Thyroid gland (tissue), 4 donors: ENCODE measurements at regions not wholly inside any gene's neighbourhood (a gene's known extent, or its start where the extent isn't known, plus 50 kb on each side); places are given as distances from the start of the nearest gene placed in this dataset.

ENCODE experiments used
- DNase-seq, 2 donors: peaks; one replicate each; pipeline ENCODE4 v3.0.0-alpha.2; 2019
- H3K27ac ChIP-seq, 3 donors: fragments of 200-600 bp; sonication (generic); 1 replicate in 2 of 3; 2 replicates in 1 of 3; pipeline ENCODE4 v1.5.1; 2016 to 2019; ENCODE audit warnings: mild to moderate bottlenecking in 1 of 3, moderate library complexity in 1 of 3
- H3K27me3 ChIP-seq: fragments of 200-600 bp; sonication (generic); one replicate; pipeline ENCODE4 v1.5.1; 2019
- H3K36me3 ChIP-seq, 2 donors: fragments of 200-600 bp; sonication (generic); one replicate each; pipeline ENCODE4 v1.5.1; 2016 to 2019
- H3K4me1 ChIP-seq, 2 donors: fragments of 200-600 bp; sonication (generic); one replicate each; pipeline ENCODE4 v1.5.1; 2017 to 2019
- H3K4me3 ChIP-seq, 3 donors: fragments of 200-600 bp; sonication (generic); replicated peaks in 1 of 3; 1 replicate in 2 of 3; 2 replicates in 1 of 3; pipeline ENCODE4 v1.5.1; 2016; ENCODE audit warnings: mild to moderate bottlenecking in 1 of 3
- H3K9me3 ChIP-seq: fragments of 200-600 bp; sonication (generic); one replicate; pipeline ENCODE4 v1.5.1; 2017
- CTCF ChIP-seq, 6 experiments: fragments of 200-600 bp in 3 of 6; fragments of 450-650 bp in 3 of 6; sonication (generic) in 3 of 6; IDR thresholded peaks; one replicate each; pipeline ENCODE4 v1.5.1; 2016 to 2019; ENCODE audit warnings: antibody characterized with exemption in 6 of 6, mild to moderate bottlenecking in 2 of 6, inconsistent platforms in 1 of 6, moderate library complexity in 1 of 6
- POLR2A ChIP-seq, 2 donors: fragments of 450-650 bp; IDR thresholded peaks; one replicate each; pipeline ENCODE4 v1.6.1; 2017; ENCODE audit warnings: antibody characterized with exemption in 2 of 2, mild to moderate bottlenecking in 2 of 2, moderate library complexity in 1 of 2
- WGBS, 2 donors: methylation state at CpG; one replicate each; pipeline ENCODE4 v1.1.5; 2017; 5-methylcytosine and 5-hydroxymethylcytosine counted together
- intact Hi-C: fragments of 100-400 bp; cut with DNase I; formaldehyde crosslinking; loops from one replicate; pipeline ENCODE4 v1.15.1; 2023

- no peaks in the 10 kb centered on the region for H3K27me3 ChIP-seq
- DNase-seq, result no peak
- no peaks in the 10 kb centered on the region for H3K9me3 ChIP-seq
- 80 to 91% methylated on average over 6 of the region's 6 CpGs for WGBS, 2 donors
- H3K4me1 ChIP-seq, result no peaks in the 10 kb centered on the region
- no peak for TF ChIP-seq CTCF (IDR thresholded peaks at IDR 0.05)
- no peak for TF ChIP-seq POLR2A (IDR thresholded peaks at IDR 0.05)
- H3K36me3 ChIP-seq, result no peaks in the 10 kb centered on the region
- H3K27ac ChIP-seq, result no peak overlapping the region
- no peak overlapping the region for H3K4me3 ChIP-seq
- intact Hi-C loops, result no loop called here
Observed at GRCh38 chr1:177825276-177825901, 144.5 kb downstream of the SEC16B start.

DNA sequence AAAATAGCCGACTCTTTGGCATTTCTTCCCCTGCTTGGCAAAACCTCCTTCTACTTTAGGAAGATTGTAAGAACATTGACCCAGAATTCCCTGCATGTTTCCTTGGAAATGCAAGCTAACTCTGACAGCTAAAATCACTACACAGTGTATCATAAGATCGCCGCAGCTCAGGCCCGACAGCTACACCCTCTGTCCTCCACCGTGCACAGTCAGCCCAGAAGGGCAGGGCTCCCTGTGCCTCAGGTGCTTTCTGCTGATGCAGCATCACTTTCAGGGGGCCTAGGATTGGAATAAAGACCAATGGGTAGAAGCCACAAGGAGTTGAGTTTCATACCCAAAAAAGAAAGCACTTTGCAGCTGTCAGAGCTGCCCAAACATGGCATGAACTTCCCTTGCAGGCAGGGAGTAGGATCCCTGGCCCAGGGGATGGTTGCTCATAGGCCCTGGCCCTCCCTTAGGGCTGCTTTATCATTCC lies 145.3 kb downstream of the SEC16B start:
- no peak for DNase-seq
- Histone ChIP-seq H3K4me1 (no peaks in the 10 kb centered on the region), H3K27ac (no peak overlapping the region), H3K9me3 (no peaks in the 10 kb centered on the region), H3K36me3 (no peaks in the 10 kb centered on the region), H3K27me3 (no peaks in the 10 kb centered on the region), H3K4me3 (no peak overlapping the region)
- 72 to 83% methylated on average over 5 of the region's 5 CpGs for WGBS, 2 donors
- no peak for TF ChIP-seq POLR2A (IDR thresholded peaks at IDR 0.05)
- no peak for TF ChIP-seq CTCF (IDR thresholded peaks at IDR 0.05)
- intact Hi-C loops, result no loop called here

DNA sequence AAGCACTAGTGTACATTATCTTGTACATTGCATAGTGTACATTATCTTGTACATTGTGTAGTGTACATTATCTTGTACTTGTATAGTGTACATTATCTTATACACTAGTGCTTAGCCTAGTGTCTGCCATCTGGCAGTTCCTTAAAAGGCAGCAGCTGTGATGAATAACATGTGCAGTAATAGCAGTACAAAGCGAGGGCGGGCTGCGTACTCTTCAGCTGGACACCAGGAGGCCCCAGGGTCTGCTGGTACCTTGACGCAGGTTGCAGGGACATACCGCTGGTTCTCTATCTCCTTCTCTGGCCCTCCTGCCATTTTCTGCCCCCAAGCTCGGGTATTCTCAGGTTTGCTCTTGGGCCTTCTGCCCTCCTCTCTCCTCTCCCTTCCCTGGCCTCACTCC lies 149.6 kb downstream of the SEC16B start:
- WGBS, 2 donors, result 91 to 94% methylated on average over 6 of the region's 6 CpGs
- Histone ChIP-seq H3K4me1 (no peaks in the 10 kb centered on the region), H3K36me3 (no peaks in the 10 kb centered on the region), H3K9me3 (no peaks in the 10 kb centered on the region), H3K4me3 (no peak overlapping the region), H3K27me3 (no peaks in the 10 kb centered on the region), H3K27ac (no peak overlapping the region)
- no peak for DNase-seq
- TF ChIP-seq POLR2A (IDR thresholded peaks at IDR 0.05), result no peak
- TF ChIP-seq CTCF (IDR thresholded peaks at IDR 0.05), result no peak
- intact Hi-C loops, result no loop called here

DNA sequence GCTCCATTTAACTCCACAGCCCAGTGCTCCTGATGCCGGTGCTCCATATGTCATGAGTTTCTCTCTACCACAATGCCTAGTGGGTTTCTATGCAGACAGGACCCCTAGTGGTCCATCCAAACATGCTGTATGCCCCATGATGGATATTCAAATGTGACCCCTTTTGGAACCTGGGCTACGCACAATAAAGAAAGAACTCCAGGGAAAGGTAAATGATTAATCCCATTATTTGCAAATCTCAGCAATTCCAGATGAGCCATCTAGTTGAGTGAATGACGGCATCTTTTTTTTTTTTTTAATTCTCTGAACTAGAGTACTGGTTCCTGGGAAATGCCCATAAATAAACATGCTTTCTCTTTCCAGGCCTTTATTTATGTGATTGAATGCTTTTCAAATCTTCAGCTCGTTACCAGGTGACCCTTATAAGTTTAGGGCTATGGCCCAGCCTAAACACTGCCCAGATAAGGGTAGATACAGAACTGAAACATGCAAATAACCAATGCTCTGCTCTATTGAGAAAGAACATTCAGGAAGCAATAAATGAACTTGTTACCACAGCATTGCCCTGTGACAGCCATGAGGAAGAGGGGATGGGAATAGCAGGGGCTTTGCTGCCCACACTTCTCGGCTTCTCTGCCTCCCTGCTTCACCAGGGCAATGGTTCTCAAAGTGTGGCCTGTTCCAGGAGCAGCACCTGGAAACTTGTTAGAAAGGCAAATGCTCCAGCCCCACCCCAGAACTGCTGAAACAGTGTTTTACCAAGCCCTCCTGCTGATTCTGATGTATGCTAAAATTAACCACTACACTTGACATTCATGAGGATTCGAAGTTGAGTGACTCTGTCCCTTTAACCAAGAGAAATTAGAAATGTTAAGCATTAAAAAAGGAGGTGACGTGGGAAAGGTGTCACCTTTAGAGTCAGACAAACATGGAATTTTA lies 151.7 kb downstream of the SEC16B start:
- DNase-seq, result no peak
- H3K4me1 ChIP-seq, result no peaks in the 10 kb centered on the region
- no peaks in the 10 kb centered on the region for H3K27me3 ChIP-seq
- no peaks in the 10 kb centered on the region for H3K36me3 ChIP-seq
- no peak overlapping the region for H3K4me3 ChIP-seq
- WGBS, 2 donors, result 79 to 83% methylated on average over 7 of the region's 7 CpGs
- H3K27ac ChIP-seq, result no peak overlapping the region
- intact Hi-C loops, result no loop called here
- no peaks in the 10 kb centered on the region for H3K9me3 ChIP-seq
- TF ChIP-seq CTCF (IDR thresholded peaks at IDR 0.05) (no peak), POLR2A (IDR thresholded peaks at IDR 0.05) (no peak)

- intact Hi-C loops, result no loop called here
- Histone ChIP-seq H3K27ac (no peak overlapping the region), H3K9me3 (no peaks in the 10 kb centered on the region), H3K4me3 (no peak overlapping the region), H3K36me3 (no peaks in the 10 kb centered on the region), H3K4me1 (no peaks in the 10 kb centered on the region), H3K27me3 (no peaks in the 10 kb centered on the region)
- 96 to 99% methylated on average over 13 of the region's 13 CpGs for WGBS, 2 donors
- no peak for TF ChIP-seq POLR2A (IDR thresholded peaks at IDR 0.05)
- DNase-seq, result no peak
Observed at GRCh38 chr1:177812650-177813049, 157.2 kb downstream of the SEC16B start.
